Right atrium auricular region (tissue), 2 donors: ENCODE measurements at regions not wholly inside any gene's neighbourhood (a gene's known extent, or its start where the extent isn't known, plus 50 kb on each side); places are given as distances from the start of the nearest gene placed in this dataset.

Source experiments
- DNase-seq: peaks from one replicate; pipeline ENCODE4 v3.0.0-alpha.2; 2019; ENCODE audit warnings: low spot score
- H3K27ac ChIP-seq, 2 donors: fragments of 200-600 bp; sonication (generic); 1 replicate in 1 of 2; 2 replicates in 1 of 2; pipeline ENCODE4 v1.5.1; 2016 to 2019
- H3K27me3 ChIP-seq, 2 donors: fragments of 200-600 bp; sonication (generic); one replicate each; pipeline versions ENCODE4 v1.5.1 to v1.6.0; 2017 to 2019
- H3K36me3 ChIP-seq: fragments of 200-600 bp; sonication (generic); one replicate; pipeline ENCODE4 v1.5.1; 2016
- H3K4me1 ChIP-seq, 2 donors: fragments of 200-600 bp; sonication (generic); one replicate each; pipeline versions ENCODE4 v1.5.1 to v1.6.0; 2017 to 2019
- H3K4me3 ChIP-seq, 2 donors: fragments of 200-600 bp; sonication (generic); 1 replicate in 1 of 2; 2 replicates in 1 of 2; pipeline ENCODE4 v1.5.1; 2017 to 2019; ENCODE audit warnings: mild to moderate bottlenecking in 1 of 2, moderate library complexity in 1 of 2
- H3K9me3 ChIP-seq, 2 donors: fragments of 200-600 bp; sonication (generic); one replicate each; pipeline ENCODE4 v1.5.1; 2019
- TF ChIP-seq, protein P1 (sequence below), 2 donors: fragments of 200-600 bp; sonication (generic); IDR thresholded peaks; one replicate each; pipeline ENCODE4 v1.5.1; 2019; ENCODE audit warnings: antibody characterized with exemption in 2 of 2

DNA sequence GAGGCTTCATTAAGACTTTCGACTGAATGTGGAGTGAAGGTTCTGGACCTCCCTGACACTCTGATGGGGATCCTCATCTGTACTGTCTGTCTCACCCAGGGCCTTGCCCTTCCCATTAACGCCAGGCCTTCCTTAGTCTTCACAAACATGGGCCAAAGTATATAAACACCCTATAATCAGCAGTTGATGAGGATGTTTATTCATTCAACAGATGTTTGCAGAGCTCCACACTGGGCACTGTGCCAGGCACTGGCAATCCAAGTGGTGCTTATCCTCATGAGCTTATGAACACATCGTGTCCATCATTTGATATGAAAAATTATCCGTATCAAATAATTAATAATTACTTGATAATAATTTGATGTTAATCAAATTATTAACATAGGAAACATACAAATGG, 454.4 kb downstream of the FUT8 start:
- no peak for DNase-seq
- no peaks in the 10 kb centered on the region for H3K36me3 ChIP-seq
- TF ChIP-seq, protein P1, sequence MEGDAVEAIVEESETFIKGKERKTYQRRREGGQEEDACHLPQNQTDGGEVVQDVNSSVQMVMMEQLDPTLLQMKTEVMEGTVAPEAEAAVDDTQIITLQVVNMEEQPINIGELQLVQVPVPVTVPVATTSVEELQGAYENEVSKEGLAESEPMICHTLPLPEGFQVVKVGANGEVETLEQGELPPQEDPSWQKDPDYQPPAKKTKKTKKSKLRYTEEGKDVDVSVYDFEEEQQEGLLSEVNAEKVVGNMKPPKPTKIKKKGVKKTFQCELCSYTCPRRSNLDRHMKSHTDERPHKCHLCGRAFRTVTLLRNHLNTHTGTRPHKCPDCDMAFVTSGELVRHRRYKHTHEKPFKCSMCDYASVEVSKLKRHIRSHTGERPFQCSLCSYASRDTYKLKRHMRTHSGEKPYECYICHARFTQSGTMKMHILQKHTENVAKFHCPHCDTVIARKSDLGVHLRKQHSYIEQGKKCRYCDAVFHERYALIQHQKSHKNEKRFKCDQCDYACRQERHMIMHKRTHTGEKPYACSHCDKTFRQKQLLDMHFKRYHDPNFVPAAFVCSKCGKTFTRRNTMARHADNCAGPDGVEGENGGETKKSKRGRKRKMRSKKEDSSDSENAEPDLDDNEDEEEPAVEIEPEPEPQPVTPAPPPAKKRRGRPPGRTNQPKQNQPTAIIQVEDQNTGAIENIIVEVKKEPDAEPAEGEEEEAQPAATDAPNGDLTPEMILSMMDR (IDR thresholded peaks at IDR 0.05) = no peak
- no peaks in the 10 kb centered on the region for H3K4me1 ChIP-seq
- no peak overlapping the region for H3K27ac ChIP-seq
- no peaks in the 10 kb centered on the region for H3K27me3 ChIP-seq
- no peaks in the 10 kb centered on the region for H3K9me3 ChIP-seq
- H3K4me3 ChIP-seq = no peak overlapping the region

DNA sequence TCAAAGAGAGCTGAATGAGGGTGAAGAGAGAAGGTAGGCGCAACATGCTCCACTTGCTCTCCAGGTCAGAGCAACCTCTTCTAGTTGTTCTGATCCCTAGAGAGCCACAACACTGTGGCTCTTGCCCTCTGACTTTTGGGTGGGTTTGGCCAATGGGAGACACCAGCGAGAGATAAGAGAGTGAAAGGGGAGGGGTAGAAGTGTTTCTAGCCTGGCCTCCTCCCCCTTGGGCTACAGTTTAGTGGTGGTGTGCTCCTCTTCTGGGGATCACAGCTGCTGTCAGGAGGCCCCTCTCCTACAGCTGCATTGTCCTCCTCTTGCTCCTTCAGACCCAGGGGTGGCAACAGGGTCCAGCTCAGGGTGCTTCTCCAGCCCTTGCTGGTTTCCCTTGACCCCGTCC, 454.8 kb downstream of the FUT8 start:
- DNase-seq = no peak
- Histone ChIP-seq H3K27me3 (no peaks in the 10 kb centered on the region), H3K9me3 (no peaks in the 10 kb centered on the region), H3K27ac (no peak overlapping the region), H3K4me3 (no peak overlapping the region), H3K4me1 (no peaks in the 10 kb centered on the region), H3K36me3 (no peaks in the 10 kb centered on the region)
- TF ChIP-seq, protein P1 (IDR thresholded peaks at IDR 0.05) = no peak

DNA sequence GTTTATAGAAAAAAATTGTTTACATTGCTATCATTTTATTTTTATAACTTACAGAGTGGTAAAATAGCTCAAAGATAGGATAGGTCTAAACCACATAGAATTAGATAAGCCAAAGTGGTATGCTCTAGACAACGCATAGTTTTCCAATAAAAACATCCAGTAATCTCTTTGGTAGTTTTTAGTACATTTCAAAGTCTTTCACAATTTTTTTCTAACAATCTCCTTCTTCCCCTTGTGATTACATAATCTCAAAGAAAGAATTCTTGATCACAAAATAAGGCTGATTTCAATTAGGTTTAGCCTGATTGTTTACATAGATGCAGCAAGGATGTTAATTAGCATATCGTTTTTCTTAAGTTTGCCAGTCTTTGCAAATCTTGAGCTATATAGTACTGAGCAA, 460.0 kb downstream of the FUT8 start:
- TF ChIP-seq, protein P1 (IDR thresholded peaks at IDR 0.05) = no peak
- H3K27ac ChIP-seq = no peak overlapping the region
- DNase-seq = no peak
- no peaks in the 10 kb centered on the region for H3K27me3 ChIP-seq
- no peaks in the 10 kb centered on the region for H3K4me1 ChIP-seq
- H3K36me3 ChIP-seq = no peaks in the 10 kb centered on the region
- H3K4me3 ChIP-seq = no peak overlapping the region
- no peaks in the 10 kb centered on the region for H3K9me3 ChIP-seq

DNA sequence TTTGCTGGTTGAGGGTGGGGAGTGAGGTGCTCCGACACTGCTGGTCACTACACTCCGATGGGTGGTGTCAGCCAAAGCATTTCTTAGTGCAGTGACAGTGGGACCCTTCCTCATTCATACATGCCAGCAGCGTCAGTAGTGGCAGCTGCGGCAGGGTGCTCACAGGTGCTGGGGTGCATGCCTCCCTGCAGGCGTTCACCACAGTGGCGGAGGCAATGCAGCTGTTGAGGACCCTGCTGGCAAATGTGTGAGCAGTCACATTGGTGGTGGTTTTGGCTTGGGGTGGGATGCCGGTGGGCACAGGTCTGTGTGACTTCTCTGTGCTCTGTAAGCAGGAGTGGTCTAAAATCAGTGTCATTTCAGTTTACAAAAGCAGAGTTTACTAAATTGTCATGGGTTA, 464.6 kb downstream of the FUT8 start:
- peaks cover 0 to 1% of the 10 kb centered on the region in 2 donors for H3K9me3 ChIP-seq
- H3K36me3 ChIP-seq = no peaks in the 10 kb centered on the region
- no peak overlapping the region for H3K4me3 ChIP-seq
- TF ChIP-seq, protein P1 (IDR thresholded peaks at IDR 0.05) = no peak
- H3K4me1 ChIP-seq = no peaks in the 10 kb centered on the region
- DNase-seq = no peak
- H3K27me3 ChIP-seq = no peaks in the 10 kb centered on the region
- no peak overlapping the region for H3K27ac ChIP-seq

DNA sequence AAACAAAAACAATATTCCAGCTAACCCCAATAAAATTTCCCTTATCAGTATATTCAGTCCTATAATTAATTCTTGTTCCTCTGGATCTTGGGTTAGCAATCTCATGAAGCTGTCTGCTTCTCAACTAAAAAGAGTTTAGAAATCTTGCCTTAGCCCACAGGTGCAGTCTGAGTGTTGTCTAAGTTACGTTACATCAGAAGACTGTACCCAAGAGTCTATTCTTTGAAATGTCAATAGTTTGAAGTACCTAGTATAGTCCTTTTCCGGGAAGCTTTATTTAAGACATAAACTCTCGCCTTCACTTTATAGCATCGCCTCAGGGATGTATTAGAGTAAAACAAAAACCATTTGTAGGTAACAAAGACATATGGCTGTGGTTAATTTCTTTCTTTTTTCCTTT, 465.1 kb downstream of the FUT8 start:
- Histone ChIP-seq H3K36me3 (no peaks in the 10 kb centered on the region), H3K4me1 (no peaks in the 10 kb centered on the region), H3K27ac (no peak overlapping the region), H3K4me3 (no peak overlapping the region), H3K9me3 (peaks cover 0 to 4% of the 10 kb centered on the region in 2 donors), H3K27me3 (no peaks in the 10 kb centered on the region)
- TF ChIP-seq, protein P1 (IDR thresholded peaks at IDR 0.05) = no peak
- no peak for DNase-seq

DNA sequence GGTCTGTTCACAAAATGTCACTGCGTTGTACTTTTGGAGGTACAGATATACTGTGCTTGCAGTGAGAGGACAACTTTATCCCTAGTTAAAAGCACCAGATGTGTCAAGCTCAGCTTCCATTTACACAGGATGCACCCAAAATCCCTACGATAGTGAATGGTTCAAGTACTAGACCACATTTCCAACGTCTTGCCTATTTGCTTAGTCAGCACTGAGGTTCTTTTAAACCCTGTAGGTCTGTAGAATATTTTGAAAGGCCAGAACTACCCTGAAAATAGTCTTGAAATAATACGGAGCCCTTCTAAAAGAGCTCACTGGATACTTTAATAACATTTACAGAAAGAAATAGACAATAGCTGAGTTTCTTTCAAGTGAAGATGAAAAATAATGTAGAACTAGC, 466.1 kb downstream of the FUT8 start:
- Histone ChIP-seq H3K4me1 (no peaks in the 10 kb centered on the region), H3K4me3 (no peak overlapping the region), H3K36me3 (no peaks in the 10 kb centered on the region), H3K9me3 (peaks cover 0 to 4% of the 10 kb centered on the region in 2 donors), H3K27ac (no peak overlapping the region), H3K27me3 (no peaks in the 10 kb centered on the region)
- TF ChIP-seq, protein P1 (IDR thresholded peaks at IDR 0.05) = no peak
- no peak for DNase-seq
